Activated naive CD4-positive, alpha-beta T cell treated with anti-CD3 and anti-CD28 coated beads for 36 hours (primary cell): ENCODE measurements at regions not wholly inside any gene's neighbourhood (a gene's known extent, or its start where the extent isn't known, plus 50 kb on each side); places are given as distances from the start of the nearest gene placed in this dataset.
A peak's percentile ranks its signal among the peaks of the same experiment; 100 is the strongest.
"Not testable (repeated sequence)": the region's sequence is repeated elsewhere in the genome, so short reads cannot be mapped to it uniquely, and the experiment has no call there.

ENCODE experiments used
- CTCF ChIA-PET: fragments of 350-600 bp; sonication (Branson Sonifier 250); formaldehyde crosslinking; loops from one replicate; lab custom pipeline; 2021; ENCODE audit warnings: antibody characterized with exemption; lab: Charles Lee
- DNase-seq: peaks from one replicate; pipeline ENCODE4 v3.0.0-alpha.2; 2020
- H3K27ac Mint-ChIP-seq: one replicate; pipeline ENCODE4 v1.8.0; 2021; ENCODE audit warnings: mild to moderate bottlenecking, mixed read lengths
- H3K27me3 Mint-ChIP-seq: one replicate; pipeline ENCODE4 v1.8.0; 2021; ENCODE audit warnings: low read depth, mixed read lengths
- H3K36me3 Mint-ChIP-seq: one replicate; pipeline ENCODE4 v1.8.0; 2021; ENCODE audit warnings: low read depth, mixed read lengths
- H3K4me1 Mint-ChIP-seq: one replicate; pipeline ENCODE4 v1.8.0; 2021; ENCODE audit warnings: low read depth, mixed read lengths
- H3K4me3 Mint-ChIP-seq: one replicate; pipeline ENCODE4 v1.8.0; 2021; ENCODE audit warnings: mild to moderate bottlenecking, moderate library complexity, mixed read lengths
- H3K9me3 Mint-ChIP-seq: one replicate; pipeline ENCODE4 v1.8.0; 2021; ENCODE audit warnings: mixed read lengths
- intact Hi-C: fragments of 100-400 bp; cut with micrococcal nuclease; formaldehyde crosslinking; loops from one replicate; pipeline ENCODE4 v1.15.1; 2023

DNA sequence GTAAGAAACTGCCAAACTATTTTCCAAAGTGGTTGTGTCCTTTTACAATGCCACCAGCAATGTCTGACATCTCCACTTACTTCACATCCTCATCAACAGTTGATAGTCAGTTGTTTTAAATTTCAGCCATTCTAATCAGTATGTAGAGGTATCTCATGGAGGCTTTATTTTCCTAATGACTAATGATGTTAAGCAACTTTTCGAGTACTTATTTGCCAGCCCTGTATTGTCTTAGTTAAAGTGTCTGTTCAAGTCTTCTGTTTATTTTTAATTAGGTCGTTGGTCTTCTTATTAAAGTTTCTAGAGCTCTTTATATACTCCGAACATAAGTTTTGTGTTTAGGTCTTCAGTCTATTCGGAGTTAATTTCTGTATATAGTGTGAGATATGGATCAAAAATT lies 54.9 kb upstream of the NBPF12 start:
- H3K27ac Mint-ChIP-seq, DNase-seq, H3K9me3 Mint-ChIP-seq, H3K4me3 Mint-ChIP-seq, H3K4me1 Mint-ChIP-seq, intact Hi-C loops, H3K36me3 Mint-ChIP-seq, H3K27me3 Mint-ChIP-seq, CTCF ChIA-PET: not testable (repeated sequence)

DNA sequence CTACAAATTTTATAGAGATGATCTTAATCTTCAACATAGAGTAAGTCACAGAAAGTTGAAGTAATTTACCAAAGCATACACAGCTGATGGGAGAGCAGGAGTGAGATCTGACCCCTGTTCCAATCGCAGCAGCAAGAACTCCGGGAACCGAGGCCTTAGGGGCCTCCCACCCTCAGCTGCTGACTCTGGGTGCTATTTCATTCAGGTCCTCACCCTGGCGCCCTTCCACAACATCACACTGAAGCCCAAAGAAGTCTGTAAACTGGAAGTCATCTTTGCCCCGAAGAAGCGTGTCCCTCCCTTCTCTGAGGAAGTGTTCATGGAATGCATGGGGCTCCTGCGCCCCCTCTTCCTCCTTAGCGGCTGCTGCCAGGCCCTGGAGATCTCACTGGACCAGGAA lies 57.0 kb upstream of the NBPF12 start:
- H3K9me3 Mint-ChIP-seq, H3K27ac Mint-ChIP-seq, H3K36me3 Mint-ChIP-seq, H3K27me3 Mint-ChIP-seq, intact Hi-C loops, H3K4me1 Mint-ChIP-seq, H3K4me3 Mint-ChIP-seq, DNase-seq, CTCF ChIA-PET: not testable (repeated sequence)

DNA sequence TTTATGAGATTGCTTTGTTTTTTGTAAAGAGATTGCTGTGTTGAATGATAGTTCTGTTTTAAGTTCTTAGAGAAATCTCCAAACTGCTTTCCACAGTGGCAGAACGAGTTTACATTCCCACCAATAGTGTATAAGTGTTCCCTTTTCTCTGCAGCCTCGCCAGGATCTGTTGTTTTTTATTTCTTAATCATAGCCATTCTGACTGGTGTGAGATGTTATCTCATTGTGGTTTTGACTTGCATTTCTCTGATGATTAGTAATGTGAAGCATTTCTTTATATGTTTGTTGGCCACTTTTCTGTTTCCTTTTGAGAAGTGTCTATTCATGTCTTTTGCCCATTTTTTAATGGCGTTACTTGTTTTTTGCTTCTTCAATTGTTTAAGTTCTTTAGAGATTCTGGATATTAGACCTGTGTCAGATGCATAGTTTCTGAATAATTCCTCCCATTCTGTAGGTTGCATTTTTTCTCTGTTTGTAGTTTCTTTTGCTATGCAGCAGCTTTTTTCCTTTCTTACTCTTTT lies 74.3 kb upstream of the NBPF12 start:
- CTCF ChIA-PET, H3K4me3 Mint-ChIP-seq, H3K27me3 Mint-ChIP-seq, H3K27ac Mint-ChIP-seq, H3K4me1 Mint-ChIP-seq, H3K36me3 Mint-ChIP-seq, intact Hi-C loops, DNase-seq, H3K9me3 Mint-ChIP-seq: not testable (repeated sequence)

DNA sequence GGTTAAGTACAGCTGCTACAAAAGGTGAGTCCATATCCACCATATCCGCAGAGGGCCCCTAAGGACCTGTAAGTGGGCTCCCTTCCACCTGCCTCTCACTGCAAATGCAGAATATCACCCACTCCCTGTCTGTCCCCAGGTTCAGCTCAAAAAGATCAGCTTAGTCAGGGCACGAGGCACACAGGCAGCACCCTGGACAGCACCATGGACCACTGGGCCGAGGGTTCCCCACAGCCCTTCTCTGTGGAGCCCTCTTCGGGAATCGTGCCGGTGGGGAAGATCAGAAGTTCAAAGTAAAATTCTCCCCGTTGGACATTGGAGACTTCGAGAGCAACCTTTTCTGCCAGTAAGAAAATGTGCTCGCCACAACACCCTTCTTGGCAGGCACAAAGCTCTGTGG lies 85.0 kb upstream of the NBPF12 start:
- intact Hi-C loops, H3K27me3 Mint-ChIP-seq, H3K36me3 Mint-ChIP-seq, CTCF ChIA-PET, H3K27ac Mint-ChIP-seq, H3K4me1 Mint-ChIP-seq, H3K4me3 Mint-ChIP-seq, H3K9me3 Mint-ChIP-seq: not testable (repeated sequence)
- DNase-seq = peak; percentile 5

DNA sequence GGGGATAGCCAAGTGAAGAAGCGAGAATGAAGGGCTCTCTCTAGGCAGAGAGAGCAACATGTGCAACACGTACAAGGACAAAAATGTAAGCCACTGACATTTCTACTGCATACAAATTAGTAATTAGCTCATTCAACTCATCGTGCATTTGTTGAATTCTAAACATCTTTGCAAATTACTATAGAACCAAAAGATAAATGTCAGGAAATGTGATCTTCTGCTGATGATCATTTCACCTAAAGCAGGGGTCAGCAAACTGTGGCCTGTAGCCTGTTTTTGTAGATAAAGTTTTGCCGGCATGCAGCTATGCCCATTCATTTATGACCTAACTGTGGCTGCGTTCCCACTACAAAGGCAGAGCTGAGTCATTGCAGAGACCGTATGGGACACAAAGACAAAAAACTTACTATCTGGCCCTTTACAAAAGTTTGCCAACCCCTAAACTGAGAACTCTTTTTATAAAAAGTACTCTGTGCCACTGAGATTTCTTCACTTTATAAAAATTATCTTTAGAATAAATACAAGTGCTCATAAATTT lies 87.7 kb upstream of the NBPF12 start:
- H3K4me1 Mint-ChIP-seq, H3K9me3 Mint-ChIP-seq, DNase-seq, intact Hi-C loops, H3K4me3 Mint-ChIP-seq, H3K27me3 Mint-ChIP-seq, H3K27ac Mint-ChIP-seq, CTCF ChIA-PET, H3K36me3 Mint-ChIP-seq: not testable (repeated sequence)

DNA sequence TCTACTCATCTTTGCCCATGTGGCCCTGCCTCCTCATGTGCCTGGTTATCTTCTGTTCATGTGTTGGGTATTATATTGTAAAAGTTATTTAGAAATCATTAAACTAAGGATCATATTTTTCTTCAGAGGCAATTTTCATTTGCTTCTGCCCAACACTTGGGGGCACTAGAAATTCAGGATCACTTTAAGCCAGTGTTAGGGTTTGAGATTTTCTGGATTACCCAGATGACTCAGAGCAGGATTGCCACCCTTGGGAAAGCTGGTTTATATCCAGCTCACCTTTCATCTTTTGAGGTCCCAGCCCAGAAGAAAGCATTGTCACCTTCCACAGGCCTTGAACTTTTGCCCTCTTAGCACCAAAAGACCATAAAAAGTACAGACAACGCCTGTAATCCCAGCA lies 99.4 kb upstream of the NBPF12 start:
- DNase-seq, intact Hi-C loops, H3K9me3 Mint-ChIP-seq, CTCF ChIA-PET, H3K36me3 Mint-ChIP-seq, H3K4me1 Mint-ChIP-seq, H3K4me3 Mint-ChIP-seq, H3K27ac Mint-ChIP-seq, H3K27me3 Mint-ChIP-seq: not testable (repeated sequence)

DNA sequence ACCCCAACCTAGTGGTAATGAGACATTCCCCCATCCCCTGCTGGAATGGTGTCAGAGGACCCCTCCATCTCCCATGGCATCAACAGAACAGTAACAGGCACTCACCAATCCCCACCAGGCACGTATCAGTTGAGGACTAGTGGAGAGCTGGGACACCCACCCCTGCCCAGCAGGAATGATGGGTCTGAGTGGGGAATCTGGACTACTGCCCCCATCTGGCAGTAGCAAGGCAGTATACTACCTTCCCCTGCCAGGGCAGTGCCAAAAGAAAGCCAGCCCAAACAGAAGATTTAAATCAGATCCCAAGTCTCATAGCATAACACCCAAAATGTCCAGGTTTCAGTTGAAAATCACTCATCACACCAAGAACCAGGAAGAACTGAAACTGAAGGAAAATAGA lies 111.2 kb upstream of the NBPF12 start:
- DNase-seq, H3K9me3 Mint-ChIP-seq, H3K27me3 Mint-ChIP-seq, H3K4me1 Mint-ChIP-seq, H3K27ac Mint-ChIP-seq, CTCF ChIA-PET, H3K36me3 Mint-ChIP-seq, intact Hi-C loops, H3K4me3 Mint-ChIP-seq: not testable (repeated sequence)

DNA sequence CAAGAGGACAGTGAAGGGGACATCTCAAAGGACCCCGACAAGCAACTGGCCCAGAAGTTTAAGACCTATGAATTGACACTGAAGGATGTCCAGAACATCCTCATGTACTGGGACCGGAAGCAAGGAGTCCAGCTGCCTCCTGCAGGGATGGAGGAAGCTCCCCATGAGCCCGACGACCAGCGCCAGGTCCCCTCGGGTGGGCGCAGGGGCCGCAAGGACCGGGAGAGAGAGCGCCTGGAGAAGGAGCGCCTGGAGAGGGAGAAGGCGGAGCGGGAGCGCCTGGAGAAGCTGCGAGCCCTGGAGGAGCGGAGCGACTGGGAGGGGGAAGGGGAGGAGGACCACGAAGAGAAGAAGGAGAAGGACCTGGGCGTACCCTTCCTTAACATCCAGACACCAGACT lies 143.9 kb upstream of the NBPF12 start:
- H3K27me3 Mint-ChIP-seq, H3K27ac Mint-ChIP-seq, H3K9me3 Mint-ChIP-seq, CTCF ChIA-PET, H3K4me3 Mint-ChIP-seq, intact Hi-C loops, H3K4me1 Mint-ChIP-seq, H3K36me3 Mint-ChIP-seq, DNase-seq: not testable (repeated sequence)

DNA sequence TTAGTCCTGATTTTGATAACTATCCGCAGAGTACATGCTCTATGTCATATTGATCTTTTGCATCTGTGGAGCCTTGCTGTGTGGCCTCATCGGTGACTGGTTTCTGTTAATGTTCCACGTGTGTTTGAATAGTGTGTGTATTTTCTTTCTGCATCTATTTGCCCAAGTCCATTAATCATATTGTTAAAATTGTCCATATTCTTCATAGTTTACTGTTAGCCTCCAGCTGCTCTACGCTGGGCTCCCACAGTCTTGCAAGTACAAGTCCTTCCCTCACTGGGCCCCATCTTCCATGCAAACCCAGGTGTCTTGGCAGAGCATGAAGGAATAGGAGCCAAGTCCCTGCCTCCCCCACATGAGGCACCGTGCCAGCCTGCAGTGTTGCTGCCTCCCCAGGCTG lies 145.4 kb upstream of the NBPF12 start:
- H3K4me3 Mint-ChIP-seq, CTCF ChIA-PET, H3K4me1 Mint-ChIP-seq, H3K36me3 Mint-ChIP-seq, H3K27me3 Mint-ChIP-seq, H3K27ac Mint-ChIP-seq, intact Hi-C loops, H3K9me3 Mint-ChIP-seq, DNase-seq: not testable (repeated sequence)

DNA sequence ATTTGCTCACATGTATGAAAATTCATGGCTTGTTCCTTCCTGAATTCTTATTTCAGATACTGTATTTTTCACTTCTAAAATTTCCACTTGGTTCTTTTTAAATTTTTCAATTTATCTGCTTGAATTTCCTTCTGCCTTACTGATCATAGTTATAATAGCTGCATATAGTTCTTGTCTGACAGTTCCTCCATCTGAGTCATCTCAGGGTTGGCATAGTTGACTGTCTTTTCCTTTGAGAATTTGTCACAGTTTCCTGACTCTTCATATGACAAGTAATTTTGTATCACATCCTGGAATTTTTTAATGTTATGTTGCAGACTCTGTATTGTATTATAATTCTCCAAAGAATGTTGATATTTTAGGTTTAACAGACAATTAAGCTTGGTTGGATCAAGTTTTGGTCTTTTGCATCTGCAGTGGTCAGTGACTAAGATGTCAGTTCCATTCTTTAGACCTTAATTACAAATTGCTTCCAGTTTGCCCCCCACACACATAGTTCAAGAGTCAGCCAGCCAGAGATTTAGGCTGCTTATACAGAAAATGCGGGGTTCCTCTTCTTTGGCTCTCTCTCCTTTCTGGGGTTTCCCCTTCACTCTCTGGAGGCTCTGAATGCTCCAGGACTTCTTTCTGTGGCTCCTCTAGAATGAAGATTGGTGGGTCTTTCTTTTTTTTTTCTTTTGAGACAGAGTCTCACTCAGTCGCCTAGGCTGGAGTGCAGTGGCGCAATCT lies 153.7 kb upstream of the NBPF12 start:
- H3K9me3 Mint-ChIP-seq, CTCF ChIA-PET, H3K4me3 Mint-ChIP-seq, H3K4me1 Mint-ChIP-seq, H3K27me3 Mint-ChIP-seq, intact Hi-C loops, DNase-seq, H3K36me3 Mint-ChIP-seq, H3K27ac Mint-ChIP-seq: not testable (repeated sequence)

DNA sequence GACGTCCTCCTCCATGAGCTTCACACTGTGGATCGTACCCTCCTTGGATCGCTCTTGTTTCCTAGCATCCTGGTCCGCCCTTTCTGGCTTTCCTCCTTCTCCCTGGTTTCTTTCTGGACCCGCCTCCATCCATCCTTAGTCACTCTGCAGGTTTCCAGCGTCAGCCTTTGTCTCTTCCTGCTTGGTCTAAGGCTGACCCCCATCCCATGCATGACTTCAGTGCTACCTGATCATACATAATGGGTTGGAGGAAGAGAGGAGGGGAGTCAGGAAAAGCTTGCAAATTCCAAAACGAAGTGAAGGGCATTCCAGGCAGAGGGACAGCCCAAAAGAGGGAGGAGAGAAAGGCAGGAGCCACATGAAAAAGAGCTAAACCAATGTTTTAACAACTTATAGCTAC lies 156.9 kb upstream of the NBPF12 start:
- H3K9me3 Mint-ChIP-seq, DNase-seq, H3K36me3 Mint-ChIP-seq, H3K4me3 Mint-ChIP-seq, intact Hi-C loops, H3K4me1 Mint-ChIP-seq, H3K27me3 Mint-ChIP-seq, CTCF ChIA-PET, H3K27ac Mint-ChIP-seq: not testable (repeated sequence)

DNA sequence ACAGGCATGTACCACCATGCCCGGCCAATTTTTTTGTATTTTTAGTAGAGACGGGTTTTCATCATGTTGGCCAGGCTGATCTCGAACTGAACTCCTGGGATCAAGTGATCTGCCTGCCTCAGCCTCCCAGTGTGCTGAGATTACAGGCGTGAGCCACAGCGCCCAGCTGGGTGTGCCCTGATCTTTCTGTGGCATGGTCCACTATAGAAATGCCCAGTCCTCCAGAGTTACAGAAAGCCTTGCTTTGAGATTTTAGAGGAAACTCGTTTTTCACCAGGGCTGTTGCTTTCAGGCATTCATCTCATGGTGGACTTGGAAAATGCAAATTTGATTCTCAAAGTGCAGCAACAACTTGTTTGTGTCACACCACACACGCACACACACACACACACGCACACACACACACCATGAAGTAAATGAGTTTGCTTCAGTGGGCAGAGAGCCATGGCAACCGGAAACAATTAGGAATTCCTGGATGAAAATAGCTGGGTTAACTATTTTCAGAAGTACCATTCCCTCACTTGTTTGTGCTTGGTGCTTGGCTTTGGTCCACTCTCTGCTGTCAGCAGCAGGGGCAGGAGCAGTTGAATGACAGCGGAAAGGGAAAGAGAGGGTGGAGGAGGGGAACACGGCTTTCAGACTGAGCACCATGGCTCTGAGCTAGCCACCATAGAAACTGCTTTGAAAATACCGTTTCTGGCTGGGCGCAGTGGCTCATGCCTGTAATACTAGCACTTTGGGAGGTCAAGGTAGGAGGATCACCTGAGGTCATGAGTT lies 160.1 kb upstream of the NBPF12 start:
- H3K4me3 Mint-ChIP-seq, H3K4me1 Mint-ChIP-seq, CTCF ChIA-PET, H3K27me3 Mint-ChIP-seq, H3K36me3 Mint-ChIP-seq, H3K27ac Mint-ChIP-seq, H3K9me3 Mint-ChIP-seq, DNase-seq, intact Hi-C loops: not testable (repeated sequence)

DNA sequence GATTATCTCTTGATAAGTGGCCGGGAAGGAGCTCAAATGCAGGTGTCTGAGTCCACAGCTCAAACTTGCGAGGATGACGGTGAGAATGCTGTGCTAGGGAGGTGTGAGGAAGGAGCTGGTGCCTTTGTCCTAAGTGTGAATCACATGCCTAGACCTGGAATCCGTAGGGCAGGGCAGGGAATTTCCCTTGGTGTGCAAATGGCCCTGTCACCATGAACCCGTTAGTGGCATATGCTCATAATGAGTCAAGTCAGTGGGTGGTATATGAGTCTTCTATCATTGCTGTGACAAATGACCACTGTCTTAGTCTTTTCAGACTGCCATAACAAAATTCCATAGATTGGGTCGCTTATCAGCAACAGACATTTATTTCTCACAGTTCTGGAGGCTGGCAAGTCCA lies 163.1 kb upstream of the NBPF12 start:
- DNase-seq, intact Hi-C loops, H3K9me3 Mint-ChIP-seq, H3K4me3 Mint-ChIP-seq, H3K4me1 Mint-ChIP-seq, H3K36me3 Mint-ChIP-seq, CTCF ChIA-PET, H3K27ac Mint-ChIP-seq, H3K27me3 Mint-ChIP-seq: not testable (repeated sequence)
